NCI-H2196 (cell line): ENCODE measurements at regions not wholly inside any gene's neighbourhood (a gene's known extent, or its start where the extent isn't known, plus 50 kb on each side); places are given as distances from the start of the nearest gene placed in this dataset.

ENCODE experiments used
- DNase-seq: peaks from one replicate; lab custom pipeline; 2025; ENCODE audit not compliant: unreplicated experiment; lab: John Stamatoyannopoulos, UW

DNA sequence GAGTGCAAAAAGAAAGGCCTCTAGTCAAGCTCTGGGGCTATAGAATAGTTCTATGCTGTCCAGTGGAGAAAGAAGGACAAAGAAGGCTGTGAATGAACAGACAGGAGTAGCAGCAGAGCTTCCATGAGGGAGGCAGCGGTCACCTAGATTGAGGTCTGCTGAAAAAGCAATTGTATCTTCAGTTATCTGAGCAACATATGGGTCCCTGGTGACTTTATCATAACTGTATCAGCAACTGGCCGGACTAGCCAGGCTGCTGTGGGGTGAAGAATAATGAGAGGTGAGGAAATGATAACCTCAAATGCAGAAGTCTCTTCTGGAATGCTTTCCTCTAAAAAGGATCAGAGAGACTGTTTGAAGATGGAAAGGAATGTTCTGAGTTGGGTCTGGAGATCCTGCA lies 971.3 kb upstream of the TMEM132C start:
- DNase-seq = no peak

DNA sequence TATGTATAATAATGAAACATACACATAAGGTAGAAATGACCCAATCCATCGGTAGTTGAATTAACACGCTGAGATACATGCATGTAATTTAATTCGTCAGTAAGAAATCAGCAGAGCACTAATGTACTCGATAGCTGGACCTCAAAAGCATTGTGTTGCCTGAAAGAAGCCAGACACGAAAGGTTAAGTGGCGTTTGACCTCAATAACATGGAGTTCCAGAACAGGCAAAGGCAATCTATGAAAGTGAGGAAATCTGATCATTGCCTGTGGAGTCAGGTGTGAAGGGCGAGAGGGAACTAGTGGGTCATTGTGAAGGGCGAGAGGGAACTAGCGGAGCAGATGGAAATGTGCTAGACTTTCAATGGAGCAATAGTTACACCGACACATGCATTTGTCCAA lies 970.4 kb upstream of the TMEM132C start:
- DNase-seq = no peak

DNA sequence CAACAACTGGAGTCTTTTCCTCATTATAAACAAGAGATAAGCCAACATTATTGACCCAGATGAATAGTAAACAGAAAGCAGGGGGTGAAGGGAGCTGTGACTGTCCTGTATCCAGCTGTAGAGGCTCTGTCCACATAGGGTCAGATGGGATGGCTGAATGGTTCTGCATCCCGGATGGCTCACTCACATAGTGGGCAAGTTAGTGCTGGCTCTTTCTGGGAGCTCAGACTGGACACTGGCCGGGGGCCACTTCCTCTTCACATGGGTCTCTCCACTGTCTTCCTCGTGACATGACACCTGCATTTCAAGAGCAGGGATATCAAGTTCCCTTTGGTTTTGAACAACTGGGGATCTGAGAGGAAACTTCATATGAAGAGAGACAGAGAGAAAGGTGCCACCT lies 969.6 kb upstream of the TMEM132C start:
- DNase-seq = no peak

DNA sequence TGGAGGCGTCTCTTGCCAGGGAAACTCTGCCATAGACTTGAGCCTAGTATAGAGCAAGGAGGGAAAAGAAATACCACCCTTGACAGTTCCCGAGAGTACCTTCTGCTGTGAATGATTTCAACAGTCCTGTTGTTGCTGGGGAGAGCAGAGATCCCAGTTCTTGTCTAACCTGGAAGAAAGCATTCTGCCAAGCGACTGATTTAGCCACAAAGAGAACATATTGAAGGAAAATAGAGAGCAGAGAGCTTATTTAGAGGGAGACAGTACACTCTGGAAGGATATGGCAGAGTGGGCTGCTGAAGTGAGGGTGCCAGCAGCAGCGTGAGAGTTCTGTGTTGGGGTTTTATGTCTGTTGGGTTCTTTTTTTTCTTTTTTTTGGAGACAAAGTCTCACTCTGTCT lies 966.9 kb upstream of the TMEM132C start:
- no peak for DNase-seq

DNA sequence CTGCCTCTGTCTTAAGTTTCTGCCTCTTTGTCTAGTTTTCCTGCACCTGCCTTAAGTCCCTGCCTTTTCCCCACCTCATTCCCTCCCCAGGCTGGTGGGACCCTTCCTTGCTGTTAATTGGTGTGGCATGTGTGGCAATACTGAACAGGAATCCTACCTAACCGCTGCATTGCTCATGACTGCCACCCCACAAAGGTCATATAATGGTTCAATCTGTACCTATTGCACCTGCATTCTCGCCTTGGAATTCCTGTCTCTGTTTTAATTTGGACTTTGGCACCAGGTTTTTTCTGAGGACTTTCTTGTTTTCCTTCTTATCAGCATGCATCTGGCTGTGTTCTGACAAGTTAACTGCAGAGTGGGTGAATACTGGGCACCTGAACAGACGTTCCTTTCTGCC lies 966.2 kb upstream of the TMEM132C start:
- no peak for DNase-seq

DNA sequence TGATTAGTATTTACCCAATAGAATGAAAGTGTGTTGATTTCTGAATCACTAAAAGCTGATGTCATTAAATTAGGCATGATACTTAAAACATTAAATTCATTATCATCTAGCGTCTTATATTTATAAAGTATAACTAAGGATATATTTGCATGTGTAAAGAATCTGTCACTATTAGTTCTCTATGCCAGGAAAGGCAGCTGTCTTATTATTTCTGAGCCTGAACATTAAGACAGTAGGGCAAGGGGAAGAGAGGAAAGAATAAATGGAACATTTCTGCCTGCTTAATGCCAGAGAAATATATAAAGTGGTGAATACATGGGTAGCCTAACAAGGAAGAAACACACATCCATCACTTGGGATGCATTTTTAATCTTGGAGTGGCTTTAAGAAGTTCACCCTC lies 965.1 kb upstream of the TMEM132C start:
- no peak for DNase-seq

DNA sequence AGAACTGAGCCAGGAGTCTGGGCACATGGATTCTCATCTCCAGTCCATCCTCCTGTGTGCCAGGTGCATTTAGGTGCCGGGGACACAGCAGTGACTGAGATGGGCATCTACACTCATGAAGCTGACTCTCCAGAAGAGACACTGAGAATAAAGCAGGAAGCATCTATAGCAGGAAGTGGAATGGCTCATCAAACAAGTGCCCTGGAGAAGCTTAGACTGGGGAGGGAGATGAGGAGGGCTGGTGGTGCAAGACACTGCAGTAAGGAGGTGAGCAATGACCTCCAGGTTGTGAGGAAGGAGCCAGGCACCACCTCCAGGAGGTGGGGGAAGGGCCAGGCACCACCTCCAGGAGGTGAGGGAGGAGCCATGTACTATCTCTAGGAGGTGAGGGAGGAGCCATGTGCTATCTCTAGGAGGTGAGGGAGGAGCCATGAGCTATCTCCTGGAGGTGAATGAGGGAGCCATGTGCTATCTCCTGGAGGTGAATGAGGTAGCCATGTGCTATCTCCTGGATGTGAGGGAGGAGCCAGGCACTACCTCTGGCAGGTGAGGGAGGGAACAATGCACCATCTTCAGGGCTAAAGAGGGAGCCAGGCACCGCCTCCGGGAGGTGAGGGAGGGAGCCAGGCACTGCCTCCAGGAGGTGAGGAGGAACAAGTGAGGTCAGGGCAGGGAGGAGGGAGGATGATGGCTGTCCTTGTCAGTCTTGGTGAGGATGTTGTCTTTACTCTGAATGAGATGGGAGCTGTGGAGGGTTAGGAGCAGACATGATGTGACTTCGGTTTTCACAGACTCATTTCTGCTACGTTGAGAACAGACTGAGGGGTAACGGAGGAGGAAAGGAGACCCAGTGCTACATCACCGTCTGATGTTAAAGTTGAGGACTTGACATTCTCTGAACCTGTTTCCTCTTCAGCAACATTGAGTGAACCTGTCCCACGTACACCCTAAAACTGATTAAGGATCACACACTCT lies 961.9 kb upstream of the TMEM132C start:
- no peak for DNase-seq

DNA sequence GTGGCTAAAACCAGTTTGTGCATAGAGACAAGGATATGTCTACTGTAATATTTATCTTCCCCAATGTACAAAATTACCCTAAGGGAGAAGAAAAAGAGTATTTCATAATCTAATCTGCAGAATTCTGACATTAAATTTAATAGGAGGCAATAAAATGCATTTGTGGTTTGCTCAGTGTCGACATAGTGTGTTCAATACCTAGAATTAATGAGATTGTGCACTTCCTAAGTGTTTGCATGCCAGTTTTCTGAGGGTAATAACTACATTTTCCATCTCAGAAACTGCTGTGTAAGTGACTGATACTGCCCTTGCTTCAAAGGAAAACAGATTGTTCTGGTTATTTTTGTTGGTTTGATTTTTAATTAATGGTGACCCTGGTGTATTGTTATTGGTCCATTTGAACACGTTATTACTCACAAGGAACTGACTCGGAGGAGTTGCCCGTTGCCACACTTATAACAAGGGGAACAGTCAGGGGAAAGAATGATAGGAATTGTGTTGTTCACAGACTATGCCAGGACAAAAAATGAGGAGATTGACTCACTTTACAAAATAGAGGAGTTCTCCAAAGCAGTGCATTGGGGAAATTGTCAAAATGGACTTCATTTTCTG lies 960.3 kb upstream of the TMEM132C start:
- DNase-seq = no peak

DNA sequence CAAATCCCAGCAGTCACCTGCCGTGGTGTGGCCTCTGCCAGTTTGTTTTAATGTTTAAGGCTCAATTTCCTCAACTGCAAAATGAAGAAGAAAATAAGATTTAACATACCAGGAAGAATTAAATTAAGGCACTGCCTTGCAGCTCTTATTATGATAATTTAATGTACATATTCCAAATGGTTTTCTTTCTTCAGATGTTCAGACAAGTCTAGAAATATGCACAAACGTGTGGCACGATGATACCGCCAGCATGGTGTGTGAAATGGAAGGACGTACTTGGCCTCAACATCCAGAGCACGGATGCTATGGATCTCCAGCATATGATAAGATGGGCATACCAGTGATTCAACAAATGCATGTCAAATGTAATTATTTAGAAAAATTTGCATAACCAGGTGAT lies 959.4 kb upstream of the TMEM132C start:
- DNase-seq = no peak

DNA sequence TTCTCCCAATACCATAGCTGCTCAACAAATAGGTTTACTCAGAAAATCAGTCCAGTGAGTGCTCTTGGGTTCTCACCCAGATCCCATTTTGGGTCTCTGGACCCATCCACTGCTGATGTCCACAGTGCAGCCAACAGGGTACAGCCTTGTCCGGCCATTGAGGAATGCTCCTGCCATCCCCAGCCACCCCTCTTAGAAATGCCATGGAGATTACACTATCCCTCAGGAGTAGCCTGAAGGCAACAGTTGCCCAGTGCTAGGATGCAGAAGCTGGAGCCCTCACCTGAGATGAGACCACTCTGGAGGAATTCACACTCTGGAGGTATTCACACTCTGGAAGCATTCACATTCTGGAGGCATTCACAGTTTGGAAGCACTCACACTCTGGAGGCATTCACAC lies 958.8 kb upstream of the TMEM132C start:
- DNase-seq = no peak

DNA sequence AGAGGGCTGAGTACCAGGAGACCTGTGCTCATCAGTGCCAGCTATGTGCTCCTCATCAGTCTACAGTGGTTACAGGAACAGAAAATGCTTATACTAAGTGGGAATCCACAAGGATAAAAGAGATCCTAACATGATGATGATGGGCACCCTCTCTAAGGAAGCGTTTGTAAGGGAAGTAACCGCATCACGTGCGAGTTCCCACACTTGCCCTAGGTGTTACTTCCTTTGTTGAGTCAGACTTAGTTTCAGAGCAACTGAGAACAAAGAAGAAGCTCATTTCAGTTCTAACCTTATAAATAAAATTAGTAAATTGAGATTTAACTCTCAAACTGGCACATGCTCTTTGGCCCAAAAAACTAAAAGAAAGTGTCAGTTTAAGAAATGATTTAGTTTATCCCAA lies 956.4 kb upstream of the TMEM132C start:
- no peak for DNase-seq

DNA sequence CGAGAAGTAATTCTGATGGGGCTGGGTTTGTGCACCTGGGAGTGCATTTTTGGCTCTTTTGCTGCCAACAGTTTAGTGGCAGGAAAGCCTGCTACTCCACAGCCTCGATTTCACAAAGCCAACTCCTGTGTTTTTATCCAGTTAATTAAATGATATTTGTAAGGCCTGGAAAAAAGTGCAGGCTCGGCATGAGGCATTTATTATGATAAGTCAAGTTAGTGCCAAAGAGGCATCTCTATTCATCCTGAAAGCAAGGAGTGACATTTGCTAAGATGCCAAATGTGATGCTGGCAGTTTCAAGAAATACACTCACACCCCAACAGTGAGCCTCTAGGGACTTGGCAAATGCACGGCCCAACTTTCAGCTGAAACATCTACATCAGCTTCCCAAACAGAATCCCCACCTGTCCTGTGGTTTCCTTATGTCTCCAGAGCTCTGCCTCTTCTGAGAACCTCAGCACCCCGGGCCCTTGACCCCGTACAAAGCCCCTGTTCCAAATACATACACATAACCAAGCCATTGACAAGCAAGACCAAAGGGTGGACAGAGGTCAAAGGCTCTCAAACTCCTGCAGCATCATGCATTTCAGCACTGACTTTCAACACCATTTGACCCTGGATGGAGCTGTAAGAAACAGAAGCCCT lies 955.1 kb upstream of the TMEM132C start:
- no peak for DNase-seq

DNA sequence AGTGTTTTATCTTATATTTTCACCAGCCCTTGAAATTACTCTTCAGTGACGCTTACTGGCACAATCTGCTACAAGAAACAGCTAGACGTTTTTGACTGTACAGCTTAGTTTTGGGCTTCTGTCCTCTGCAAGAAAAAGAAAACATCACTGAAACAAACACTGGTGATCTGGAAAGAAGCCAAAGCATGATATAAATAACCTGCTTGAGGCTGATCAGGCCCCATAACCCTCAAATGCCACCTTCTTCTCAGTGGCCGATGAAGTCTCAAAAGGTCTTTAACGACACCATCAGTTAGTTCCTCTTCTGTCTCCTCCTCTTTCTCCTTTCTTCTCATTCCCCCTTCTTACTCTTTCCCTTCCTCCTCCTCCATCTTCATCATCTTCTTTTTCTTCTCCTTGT lies 942.3 kb upstream of the TMEM132C start:
- no peak for DNase-seq

DNA sequence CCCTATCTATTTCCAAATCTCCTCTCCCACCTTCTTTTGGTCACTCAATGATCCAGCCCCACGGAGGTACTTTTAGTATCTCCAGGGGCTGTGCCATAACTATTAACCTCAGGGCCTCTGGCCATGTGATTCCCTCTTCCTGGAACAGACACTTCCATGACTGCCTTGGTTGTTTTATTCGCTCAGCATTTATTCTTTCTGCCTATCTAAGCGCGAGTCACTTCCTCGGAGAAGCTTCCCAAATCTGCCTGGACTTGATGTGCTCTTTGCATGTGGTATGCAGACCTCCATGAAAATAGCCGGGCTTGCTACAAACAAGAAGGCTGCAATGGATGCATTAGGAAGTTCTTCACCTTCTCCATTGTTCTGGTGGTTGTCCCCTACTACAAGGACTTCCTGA lies 939.0 kb upstream of the TMEM132C start:
- no peak for DNase-seq

DNA sequence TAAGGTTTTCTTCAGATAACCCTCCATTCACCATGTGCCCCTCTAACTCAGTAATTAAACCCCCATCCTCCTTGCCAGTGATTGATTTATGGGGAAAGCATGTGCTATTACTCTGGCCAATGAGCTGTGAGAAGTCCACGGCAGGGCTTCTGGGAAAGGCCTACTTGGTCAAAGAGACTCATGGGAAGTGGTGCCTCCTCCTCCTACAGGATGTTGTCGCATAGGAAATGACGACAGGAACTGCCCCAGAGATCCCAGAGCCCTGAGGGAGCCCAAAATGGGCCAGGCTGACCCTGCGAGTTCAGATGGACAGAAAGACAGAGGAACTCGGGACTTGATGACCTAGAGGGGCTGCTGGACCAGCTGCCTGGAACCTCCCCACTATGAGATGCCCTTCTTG lies 938.1 kb upstream of the TMEM132C start:
- DNase-seq = no peak

DNA sequence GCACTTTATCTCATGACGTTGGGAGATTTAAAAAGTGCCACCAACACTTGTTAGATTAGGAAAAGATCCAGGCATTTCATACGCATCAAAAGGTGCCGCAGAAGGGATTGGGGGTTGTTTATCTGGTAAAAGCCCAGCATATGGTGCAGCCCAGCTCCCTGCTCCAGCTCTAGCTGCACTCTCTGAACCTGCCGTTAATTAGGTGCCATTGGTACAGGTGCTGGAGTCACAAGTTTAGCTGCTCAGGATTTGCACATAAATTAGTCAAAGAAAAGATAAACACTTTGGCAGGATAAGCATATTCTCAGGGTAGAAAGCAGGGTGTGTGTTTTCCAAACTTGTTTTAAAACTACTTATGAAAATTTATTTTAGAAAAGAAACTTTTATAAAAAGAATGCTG lies 932.6 kb upstream of the TMEM132C start:
- DNase-seq = no peak

DNA sequence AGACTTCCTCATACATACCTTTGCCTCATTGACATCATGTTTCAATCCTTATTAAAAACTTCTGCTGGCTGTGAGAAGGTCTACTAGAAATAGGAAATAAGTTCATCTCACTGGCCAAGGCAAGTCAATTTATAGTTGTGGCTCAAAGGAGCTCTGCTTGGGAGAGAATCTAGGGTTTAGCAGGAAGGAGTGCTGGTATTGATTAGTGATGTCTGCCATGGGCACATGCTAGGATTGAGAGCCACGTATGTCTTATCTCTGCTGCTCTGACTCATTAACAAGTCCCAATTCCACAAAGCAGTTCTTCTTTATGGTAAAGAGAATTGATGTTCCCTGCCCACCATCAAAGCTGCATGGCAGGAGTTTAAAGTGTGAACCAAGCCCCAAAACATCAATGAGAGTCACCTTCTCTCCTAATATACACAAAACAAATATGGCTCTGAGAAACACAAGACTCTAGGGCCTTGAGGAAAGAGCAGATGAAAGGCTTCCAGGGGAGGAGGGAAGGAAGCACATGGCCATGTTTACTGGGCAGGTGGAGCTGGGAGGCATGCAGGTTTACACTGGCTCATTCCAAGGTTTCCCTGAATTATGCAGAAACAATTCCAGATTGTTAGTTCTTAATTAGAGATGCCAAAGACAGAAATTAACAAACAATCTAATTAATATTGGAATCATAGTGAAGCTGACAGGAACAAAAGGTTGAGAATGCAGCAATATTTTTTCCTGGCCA lies 931.9 kb upstream of the TMEM132C start:
- no peak for DNase-seq

DNA sequence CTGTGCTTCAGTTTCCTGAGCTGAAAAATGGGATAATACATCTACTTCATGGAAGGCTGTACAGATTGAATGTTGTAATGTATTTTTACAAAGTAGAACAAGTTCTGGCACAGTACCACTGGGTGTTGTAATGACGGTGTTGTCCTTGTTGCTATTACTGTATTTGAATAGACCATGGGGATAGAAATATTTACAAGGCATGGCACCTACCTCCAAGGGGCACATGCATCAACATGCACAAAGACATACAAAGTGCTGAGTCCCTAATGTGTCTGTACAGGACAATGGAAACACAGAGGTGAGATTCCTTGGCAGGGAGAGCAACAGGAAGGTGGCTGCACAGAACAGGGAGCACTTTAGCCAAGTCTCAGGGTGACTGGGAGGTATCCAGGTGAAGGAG lies 930.6 kb upstream of the TMEM132C start:
- DNase-seq = no peak

DNA sequence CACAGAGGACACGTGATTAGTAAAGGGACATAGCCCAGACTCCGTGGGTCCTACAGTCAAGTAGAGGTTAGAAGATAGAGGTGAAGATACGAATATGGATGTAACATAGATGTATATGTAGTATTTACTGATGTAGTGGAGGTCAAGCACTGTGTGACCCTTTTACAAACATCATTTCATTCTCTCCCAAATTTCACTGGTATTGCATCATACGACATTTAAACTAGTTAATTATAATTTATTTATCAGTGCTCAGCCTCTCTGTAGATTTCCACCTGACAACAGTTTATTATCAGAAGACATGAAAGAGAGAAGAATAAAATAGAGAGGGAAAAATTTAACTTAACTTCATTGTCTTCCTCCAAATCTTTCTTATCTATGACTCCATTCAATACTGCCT lies 927.9 kb upstream of the TMEM132C start:
- no peak for DNase-seq

DNA sequence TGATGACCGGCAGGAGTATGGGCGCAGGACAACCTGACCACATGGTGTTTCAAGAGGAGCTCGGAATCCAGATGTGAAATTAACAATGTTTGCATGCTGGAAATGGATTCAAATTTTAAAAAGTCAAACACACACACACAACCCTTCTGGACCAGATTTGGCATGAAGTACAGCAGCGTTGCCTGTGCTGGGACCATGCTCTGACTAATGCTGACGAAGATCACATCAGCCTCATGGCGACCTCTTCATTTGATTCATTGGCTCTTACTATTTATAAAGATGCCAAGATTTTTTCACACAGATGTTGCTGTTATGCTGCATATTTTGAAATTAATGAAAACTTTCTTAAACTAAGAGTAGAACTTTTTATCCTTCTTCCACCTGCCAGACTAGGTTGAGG lies 926.6 kb upstream of the TMEM132C start:
- no peak for DNase-seq

DNA sequence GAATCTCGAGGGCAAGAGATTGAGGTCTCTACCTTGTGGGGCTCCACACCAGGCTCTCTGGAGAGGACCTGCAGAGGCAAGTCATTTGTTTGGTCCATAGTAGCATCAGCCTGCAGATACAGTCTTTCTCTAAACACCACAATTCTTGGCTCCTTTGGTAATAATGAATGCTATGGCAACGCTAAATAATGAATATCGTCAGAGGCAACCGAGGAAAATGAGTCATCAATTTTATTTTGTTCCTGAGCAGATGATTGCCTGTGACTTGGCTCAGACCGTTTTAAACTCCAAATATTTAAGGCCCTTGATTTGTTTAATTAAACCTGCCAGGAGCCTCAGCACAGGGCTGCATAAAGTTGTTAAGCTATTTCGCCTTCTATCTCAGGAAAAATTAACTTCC lies 924.1 kb upstream of the TMEM132C start:
- no peak for DNase-seq
